Left ventricle myocardium inferior (tissue), 1 donor: ENCODE measurements at regions not wholly inside any gene's neighbourhood (a gene's known extent, or its start where the extent isn't known, plus 50 kb on each side); places are given as distances from the start of the nearest gene placed in this dataset.

ENCODE experiments used
- DNase-seq: peaks from one replicate; pipeline ENCODE4 v3.0.0-alpha.2; 2020
- H3K27ac ChIP-seq: fragments of 200-600 bp; replicated peaks from 2 replicates; pipeline ENCODE4 v1.8.0; 2021
- H3K27me3 ChIP-seq: fragments of 200-600 bp; 2 replicates; pipeline ENCODE4 v1.8.0; 2021; ENCODE audit warnings: low read depth
- H3K36me3 ChIP-seq: fragments of 200-600 bp; 2 replicates; pipeline ENCODE4 v1.8.0; 2021
- H3K4me1 ChIP-seq: fragments of 200-600 bp; 2 replicates; pipeline ENCODE4 v1.8.0; 2021
- H3K4me3 ChIP-seq: fragments of 200-600 bp; 2 replicates; pipeline ENCODE4 v1.8.0; 2021; ENCODE audit warnings: mild to moderate bottlenecking, moderate library complexity
- H3K9me3 ChIP-seq: fragments of 200-600 bp; replicated peaks from 2 replicates; pipeline ENCODE4 v1.8.0; 2021
- CTCF ChIP-seq: fragments of 200-600 bp; IDR thresholded peaks from 2 replicates; pipeline ENCODE4 v1.8.0; 2021; ENCODE audit warnings: antibody characterized with exemption, mild to moderate bottlenecking, borderline replicate concordance
- intact Hi-C: fragments of 100-400 bp; cut with micrococcal nuclease; formaldehyde crosslinking; loops from one replicate; pipeline ENCODE4 v1.11.0; 2022
- donor health status: DM: no; HTN: yes; CAD: no; lungs with severe emphysema.

- Histone ChIP-seq H3K27ac (no peak overlapping the region), H3K9me3 (no peaks in the 10 kb centered on the region), H3K27me3 (no peaks in the 10 kb centered on the region), H3K4me3 (no peak overlapping the region), H3K4me1 (no peaks in the 10 kb centered on the region), H3K36me3 (no peaks in the 10 kb centered on the region)
- intact Hi-C loops: no loop called here
- TF ChIP-seq CTCF: no peak
- no peak for DNase-seq
Observed at GRCh38 chr9:78671785-78672184, 374.9 kb downstream of the PSAT1 start.

- no peak for TF ChIP-seq CTCF
- intact Hi-C loops: no loop called here
- Histone ChIP-seq H3K27ac (no peak overlapping the region), H3K27me3 (no peaks in the 10 kb centered on the region), H3K36me3 (no peaks in the 10 kb centered on the region), H3K9me3 (no peaks in the 10 kb centered on the region), H3K4me1 (no peaks in the 10 kb centered on the region), H3K4me3 (no peak overlapping the region)
- no peak for DNase-seq
Observed at GRCh38 chr9:78674874-78675273, 377.9 kb downstream of the PSAT1 start.

- Histone ChIP-seq H3K27ac (no peak overlapping the region), H3K4me1 (no peaks in the 10 kb centered on the region), H3K27me3 (no peaks in the 10 kb centered on the region), H3K9me3 (no peaks in the 10 kb centered on the region), H3K4me3 (no peak overlapping the region), H3K36me3 (no peaks in the 10 kb centered on the region)
- intact Hi-C loops: no loop called here
- DNase-seq: no peak
- no peak for TF ChIP-seq CTCF
Observed at GRCh38 chr9:78676009-78676408, 379.1 kb downstream of the PSAT1 start.

- TF ChIP-seq CTCF: no peak
- Histone ChIP-seq H3K4me1 (no peaks in the 10 kb centered on the region), H3K27ac (no peak overlapping the region), H3K9me3 (no peaks in the 10 kb centered on the region), H3K27me3 (no peaks in the 10 kb centered on the region), H3K36me3 (no peaks in the 10 kb centered on the region), H3K4me3 (no peak overlapping the region)
- no peak for DNase-seq
- intact Hi-C loops: no loop called here
Observed at GRCh38 chr9:78676623-78677022, 379.7 kb downstream of the PSAT1 start.

GRCh38 chr9:78677326-78677725 lies 380.4 kb downstream of the PSAT1 start:
- Histone ChIP-seq H3K27me3 (no peaks in the 10 kb centered on the region), H3K4me1 (no peaks in the 10 kb centered on the region), H3K9me3 (no peaks in the 10 kb centered on the region), H3K36me3 (no peaks in the 10 kb centered on the region), H3K27ac (no peak overlapping the region), H3K4me3 (no peak overlapping the region)
- no peak for TF ChIP-seq CTCF
- no peak for DNase-seq
- intact Hi-C loops: no loop called here

- TF ChIP-seq CTCF: no peak
- no peaks in the 10 kb centered on the region for H3K4me1 ChIP-seq
- H3K27ac ChIP-seq: no peak overlapping the region
- no peak for DNase-seq
- no peak overlapping the region for H3K4me3 ChIP-seq
- intact Hi-C loops: no loop called here
- H3K36me3 ChIP-seq: no peaks in the 10 kb centered on the region
- H3K9me3 ChIP-seq: no peaks in the 10 kb centered on the region
- H3K27me3 ChIP-seq: no peaks in the 10 kb centered on the region
Observed at GRCh38 chr9:78678877-78679276, 382.0 kb downstream of the PSAT1 start.
